HG02840 (cell line): ENCODE measurements at regions not wholly inside any gene's neighbourhood (a gene's known extent, or its start where the extent isn't known, plus 50 kb on each side); places are given as distances from the start of the nearest gene placed in this dataset.
"Not testable (repeated sequence)": the region's sequence is repeated elsewhere in the genome, so short reads cannot be mapped to it uniquely, and the experiment has no call there.

ENCODE experiments used
- ATAC-seq: cut with Tn5 transposase; IDR thresholded peaks from one replicate; pipeline ENCODE4 v1.9.1; 2021; ENCODE audit warnings: mild to moderate bottlenecking, moderate library complexity, moderate number of reproducible peaks; ENCODE audit not compliant: unreplicated experiment, low FRiP score

DNA sequence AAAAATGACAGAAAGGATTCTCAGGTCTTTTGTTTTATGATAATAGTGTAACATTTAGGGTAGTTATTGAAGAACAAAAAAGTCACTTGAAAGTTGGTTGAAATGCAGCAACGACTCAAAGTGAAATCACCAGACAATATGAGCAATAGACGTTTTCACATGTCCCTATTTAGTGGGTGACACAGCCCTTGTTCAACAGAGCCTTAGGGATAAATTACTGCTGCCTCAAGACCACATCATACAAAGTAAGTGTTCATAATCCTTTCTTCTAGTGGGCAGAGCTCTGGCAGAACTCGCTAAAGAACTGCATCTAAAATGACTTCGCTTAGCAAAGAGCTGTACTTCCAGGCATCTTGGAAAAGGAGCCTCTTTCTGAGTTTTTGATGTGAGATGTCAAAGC, 128.5 kb upstream of the LMNTD1 start:
- no peak for ATAC-seq

DNA sequence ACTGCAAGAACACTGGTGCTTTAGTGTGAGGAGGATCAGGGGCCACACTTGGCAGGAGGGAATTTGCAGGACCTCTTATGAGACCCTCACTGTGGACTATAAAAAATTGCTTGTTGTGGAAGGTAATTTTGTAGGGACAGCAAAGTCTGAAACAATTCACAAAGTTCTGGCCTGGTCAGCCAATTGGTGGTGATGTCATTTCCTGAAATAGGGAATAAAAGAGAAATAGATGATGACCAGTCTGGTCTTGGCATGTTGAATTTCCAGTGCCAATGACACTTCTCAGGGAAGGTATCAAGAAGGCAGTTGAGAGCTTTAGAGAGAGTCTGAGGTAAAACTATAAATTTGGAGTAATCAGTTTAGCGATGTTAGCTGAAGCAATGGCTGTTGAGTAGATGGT, 129.3 kb upstream of the LMNTD1 start:
- ATAC-seq, result no peak

GRCh38 chr12:25684070-25684469, 131.0 kb upstream of the LMNTD1 start:
- ATAC-seq, result no peak

DNA sequence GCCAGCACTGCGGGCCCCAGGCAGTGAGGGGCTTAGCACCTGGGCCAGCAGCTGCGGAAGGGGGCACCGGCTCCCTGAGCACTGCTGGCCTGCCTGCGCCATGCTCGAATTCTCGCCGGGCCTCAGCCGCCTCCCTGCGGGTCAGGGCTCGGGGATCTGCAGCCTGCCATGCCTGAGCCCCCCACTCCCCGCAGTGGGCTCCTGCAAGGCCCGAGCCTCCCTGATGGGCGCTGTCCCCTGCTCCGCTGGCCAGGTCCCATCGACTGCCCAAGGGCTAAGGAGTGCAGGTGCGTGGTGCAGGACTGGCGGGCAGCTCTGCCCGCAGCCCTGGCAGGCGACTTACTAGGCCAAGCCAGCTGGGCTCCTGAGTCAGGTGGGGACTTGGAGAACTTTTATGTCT, 133.3 kb upstream of the LMNTD1 start:
- no peak for ATAC-seq

- ATAC-seq, result no peak
These were observed 134.1 kb upstream of the LMNTD1 start for GRCh38 chr12:25687226-25687625.

DNA sequence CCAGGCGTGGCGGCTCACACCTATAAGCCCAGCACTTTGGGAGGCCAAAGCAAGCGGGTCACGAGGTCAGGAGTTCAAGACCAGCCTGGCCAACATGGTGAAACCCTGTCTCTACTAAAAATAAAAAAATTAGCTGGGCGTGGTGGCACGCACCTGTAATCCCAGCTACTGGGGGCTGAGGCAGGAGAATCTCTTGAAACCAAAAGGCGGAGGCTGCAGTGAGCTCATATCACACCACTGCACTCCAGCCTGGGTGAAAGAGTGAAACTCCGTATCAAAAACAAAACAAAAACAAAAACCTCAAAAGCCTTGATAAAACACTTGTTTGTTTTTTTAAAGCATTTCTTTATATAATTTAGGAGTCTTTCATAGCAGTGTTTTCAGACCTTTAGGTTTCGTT, 135.8 kb upstream of the LMNTD1 start:
- not testable (repeated sequence) for ATAC-seq

- ATAC-seq, result no peak
These were observed 137.0 kb upstream of the LMNTD1 start for GRCh38 chr12:25689996-25690501.

GRCh38 chr12:25690996-25691864, 138.1 kb upstream of the LMNTD1 start:
- ATAC-seq, result no peak

GRCh38 chr12:25691865-25692114, 138.7 kb upstream of the LMNTD1 start:
- no peak for ATAC-seq

- ATAC-seq, result no peak
These were observed 139.3 kb upstream of the LMNTD1 start for GRCh38 chr12:25692115-25693035.

- ATAC-seq, result no peak
These were observed 141.0 kb upstream of the LMNTD1 start for GRCh38 chr12:25694072-25694471.

- ATAC-seq, result no peak
These were observed 142.5 kb upstream of the LMNTD1 start for GRCh38 chr12:25695574-25695973.

GRCh38 chr12:25698772-25699171, 145.7 kb upstream of the LMNTD1 start:
- no peak for ATAC-seq

DNA sequence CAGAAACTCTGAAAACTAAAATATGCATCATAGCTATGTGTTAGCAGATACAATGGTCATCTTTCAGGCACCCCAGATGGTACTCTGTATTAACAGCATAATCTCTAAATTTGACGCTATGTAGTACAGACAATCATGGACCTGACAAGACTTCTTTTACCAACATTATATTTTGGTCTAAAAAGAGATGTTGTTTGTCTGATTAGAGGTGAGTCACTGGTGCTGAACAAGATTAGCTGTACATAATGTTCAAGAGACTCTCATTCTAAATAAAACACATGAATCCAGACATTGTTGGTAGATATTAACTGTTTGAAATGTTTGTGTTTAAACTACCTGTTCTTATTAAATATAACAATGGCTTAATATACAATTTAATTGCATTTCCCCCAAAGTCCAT, 146.4 kb upstream of the LMNTD1 start:
- ATAC-seq, result no peak

- no peak for ATAC-seq
These were observed 148.2 kb upstream of the LMNTD1 start for GRCh38 chr12:25701290-25701689.

- ATAC-seq, result no peak
These were observed 149.5 kb upstream of the LMNTD1 start for GRCh38 chr12:25702553-25702952.

DNA sequence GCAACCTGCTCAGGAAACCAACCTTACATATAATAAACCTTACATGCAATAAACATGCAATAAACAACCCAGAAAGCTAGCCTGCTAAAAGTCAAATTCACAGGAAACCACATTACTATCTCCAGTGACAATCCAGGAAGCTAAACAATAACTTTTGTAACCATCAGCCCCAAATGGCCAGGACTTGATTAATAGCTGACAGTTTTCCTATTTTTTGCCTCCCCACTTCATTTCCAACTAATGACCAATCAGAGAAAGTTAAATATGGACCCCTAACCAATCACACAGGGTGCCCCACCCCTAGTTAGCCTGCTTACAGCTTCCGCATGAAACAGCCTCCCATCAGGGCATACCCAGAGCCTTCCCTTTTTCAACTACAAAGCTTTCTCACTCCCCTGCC, 152.2 kb upstream of the LMNTD1 start:
- ATAC-seq, result no peak

GRCh38 chr12:25706646-25707045, 153.6 kb upstream of the LMNTD1 start:
- not testable (repeated sequence) for ATAC-seq

GRCh38 chr12:25707056-25707455, 154.0 kb upstream of the LMNTD1 start:
- ATAC-seq, result no peak

DNA sequence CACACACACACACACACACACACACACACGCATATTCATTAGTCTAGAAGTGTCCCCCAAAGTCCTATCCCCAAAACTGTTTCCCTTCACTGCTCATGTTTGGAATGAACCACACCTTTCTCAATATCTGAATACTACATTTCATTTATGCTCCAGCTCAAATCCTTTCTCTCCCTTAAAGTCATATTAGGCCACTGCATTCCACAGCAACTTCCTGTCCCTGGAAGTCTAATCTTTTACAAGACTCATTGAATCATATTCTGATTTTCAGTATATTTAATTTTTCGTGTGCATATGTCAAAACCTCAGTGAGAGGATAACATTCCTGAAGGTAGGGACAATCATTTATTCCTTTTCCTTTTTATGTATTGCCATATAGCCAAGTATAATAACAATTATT, 155.6 kb upstream of the LMNTD1 start:
- no peak for ATAC-seq

DNA sequence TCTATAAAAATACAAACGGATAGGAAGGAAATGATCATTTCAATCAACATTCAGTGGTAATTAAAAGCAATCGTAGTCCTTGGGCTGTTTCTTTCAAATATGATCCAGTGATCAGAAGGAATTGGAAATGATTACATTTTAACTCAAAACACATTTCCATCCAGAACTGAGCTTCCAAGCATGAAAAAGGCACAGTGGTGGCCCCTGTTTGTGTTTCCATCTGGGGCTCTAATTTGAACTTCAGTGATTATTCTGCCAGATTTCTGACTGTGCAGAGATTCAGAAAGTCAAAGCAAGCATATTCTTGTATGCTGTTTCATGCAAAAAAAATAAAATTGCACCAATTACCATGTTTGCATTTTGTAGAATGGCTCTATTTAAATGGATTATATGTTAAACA, 157.0 kb upstream of the LMNTD1 start:
- ATAC-seq, result no peak
